ENCODE measurements at regions not wholly inside any gene's neighbourhood (a gene's known extent, or its start where the extent isn't known, plus 50 kb on each side); places are given as distances from the start of the nearest gene placed in this dataset.

- ChIA-PET CTCF (no interaction called here), POLR2A (no interaction called here)
- no peak overlapping the region for H3K4me3 ChIP-seq (ENCODE audit: low read depth, low read length)
- no peak overlapping the region for H3K27ac ChIP-seq (ENCODE audit: extremely low read depth, low read depth, low read length)
- H3K9me3 ChIP-seq (ENCODE audit: control insufficient read depth, insufficient read depth, low read depth, low read length) = no peaks in the 10 kb centered on the region
- H3K36me3 ChIP-seq (ENCODE audit: control insufficient read depth in 2 of 2, insufficient read depth in 1 of 2, low read length in 2 of 2) = no peaks in the 10 kb centered on the region
- no peaks in the 10 kb centered on the region for H3K4me1 ChIP-seq (ENCODE audit: control insufficient read depth, insufficient read depth, low read length)
- no peak for TF ChIP-seq ELK4 (IDR thresholded peaks at IDR 0.05; ENCODE audit: borderline replicate concordance, low read depth, low read length)
- TF ChIP-seq ZSCAN5A (tag by site-specific recombination; IDR thresholded peaks at IDR 0.05) = no peak
- no peak for TF ChIP-seq KLF16 (tag by site-specific recombination; IDR thresholded peaks at IDR 0.05)
- no peak for TF ChIP-seq ZBTB1 (tag by site-specific recombination; IDR thresholded peaks at IDR 0.05)
- TF ChIP-seq ZNF658 (tag by site-specific recombination; IDR thresholded peaks at IDR 0.05) = no peak
- TF ChIP-seq ZNF837 (tag by site-specific recombination; IDR thresholded peaks at IDR 0.05) = no peak
- TF ChIP-seq ZNF202 (tag by site-specific recombination; IDR thresholded peaks at IDR 0.05; ENCODE audit: borderline replicate concordance) = no peak
- TF ChIP-seq ZNF670 (tag by site-specific recombination; IDR thresholded peaks at IDR 0.05; ENCODE audit: low read depth) = no peak
- TF ChIP-seq ZBTB17 (tag by site-specific recombination; IDR thresholded peaks at IDR 0.05) = no peak
- TF ChIP-seq SP3 (tag by site-specific recombination; IDR thresholded peaks at IDR 0.05) = no peak
- TF ChIP-seq SCRT1 (tag by site-specific recombination; IDR thresholded peaks at IDR 0.05; ENCODE audit: borderline replicate concordance) = no peak
- TF ChIP-seq ZNF596 (tag by site-specific recombination; IDR thresholded peaks at IDR 0.05) = no peak
- TF ChIP-seq ZNF555 (tag by site-specific recombination; conservative IDR thresholded peaks at IDR 0.05) = no peak
- TF ChIP-seq ZNF624 (tag by site-specific recombination; IDR thresholded peaks at IDR 0.05) = no peak
- TF ChIP-seq ZFHX2 (tag by site-specific recombination; conservative IDR thresholded peaks at IDR 0.05) = no peak
- TF ChIP-seq ZNF311 (tag by site-specific recombination; IDR thresholded peaks at IDR 0.05; ENCODE audit: borderline replicate concordance) = no peak
- TF ChIP-seq ZNF707 (tag by site-specific recombination; IDR thresholded peaks at IDR 0.05) = no peak
- no peak for TF ChIP-seq ZBTB10 (tag by site-specific recombination; IDR thresholded peaks at IDR 0.05)
- no peak for TF ChIP-seq KLF7 (tag by site-specific recombination; IDR thresholded peaks at IDR 0.05; ENCODE audit: borderline replicate concordance)
- no peak for TF ChIP-seq PBX3 (CRISPR knock-in tag; IDR thresholded peaks at IDR 0.05)
These were observed 392.4 kb downstream of the RFC3 start for GRCh38 chr13:34210341-34210740.

- no peaks in the 10 kb centered on the region for H3K4me1 ChIP-seq (ENCODE audit: control insufficient read depth, insufficient read depth, low read length)
- H3K36me3 ChIP-seq (ENCODE audit: control insufficient read depth in 2 of 2, insufficient read depth in 1 of 2, low read length in 2 of 2) = no peaks in the 10 kb centered on the region
- ChIA-PET CTCF (interaction anchor here (0.7 kb wide), 1 partner anchor 12 kb away, joined by 3 read pairs; no protein-coding TSS in a partner anchor), POLR2A (no interaction called here)
- TF ChIP-seq KLF17 (tag by site-specific recombination; IDR thresholded peaks at IDR 0.05) (no peak), YY2 (tag by site-specific recombination; IDR thresholded peaks at IDR 0.05) (no peak), ZNF214 (tag by site-specific recombination; IDR thresholded peaks at IDR 0.05; ENCODE audit: borderline replicate concordance) (no peak), ZNF580 (tag by site-specific recombination; IDR thresholded peaks at IDR 0.05) (no peak)
- H3K27ac ChIP-seq (ENCODE audit: extremely low read depth, low read depth, low read length) = no peak overlapping the region
- H3K4me3 ChIP-seq (ENCODE audit: low read depth, low read length) = no peak overlapping the region
- no peaks in the 10 kb centered on the region for H3K9me3 ChIP-seq (ENCODE audit: control insufficient read depth, insufficient read depth, low read depth, low read length)
These were observed 396.7 kb downstream of the RFC3 start for GRCh38 chr13:34214686-34215085.
